BLaER1 (cell line): ENCODE measurements at regions not wholly inside any gene's neighbourhood (a gene's known extent, or its start where the extent isn't known, plus 50 kb on each side); places are given as distances from the start of the nearest gene placed in this dataset.
A peak's percentile ranks its signal among the peaks of the same experiment; 100 is the strongest.
"Not testable (repeated sequence)": the region's sequence is repeated elsewhere in the genome, so short reads cannot be mapped to it uniquely, and the experiment has no call there.

Source experiments
- H3K27ac ChIP-seq: shearing (Covaris generic); formaldehyde crosslinking; 2 replicates; pipeline ENCODE4 v1.8.1; 2022
- H3K27me3 ChIP-seq: shearing (Covaris generic); formaldehyde crosslinking; 2 replicates; pipeline ENCODE4 v1.8.1; 2022
- H3K36me3 ChIP-seq: shearing (Covaris generic); formaldehyde crosslinking; 2 replicates; pipeline ENCODE4 v1.8.1; 2022
- H3K4me1 ChIP-seq: shearing (Covaris generic); formaldehyde crosslinking; 2 replicates; pipeline ENCODE4 v1.8.1; 2022
- H3K4me2 ChIP-seq: shearing (Covaris generic); formaldehyde crosslinking; 2 replicates; pipeline ENCODE4 v1.8.1; 2022
- H3K4me3 ChIP-seq: shearing (Covaris generic); formaldehyde crosslinking; 2 replicates; pipeline ENCODE4 v1.8.1; 2022
- H3K9ac ChIP-seq: shearing (Covaris generic); formaldehyde crosslinking; 2 replicates; pipeline ENCODE4 v1.8.1; 2022
- H3K9me3 ChIP-seq: shearing (Covaris generic); formaldehyde crosslinking; 2 replicates; pipeline ENCODE4 v1.8.1; 2022
- H4K20me1 ChIP-seq: shearing (Covaris generic); formaldehyde crosslinking; 2 replicates; pipeline ENCODE4 v1.8.1; 2022
- Cebpa-rat ChIP-seq: shearing (Covaris generic); IDR thresholded peaks from 2 replicates; pipeline ENCODE4 v1.8.1; 2022

GRCh38 chr14:106662936-106663550 lies 1136.7 kb downstream of the TMEM121 start:
- no peaks in the 10 kb centered on the region for H3K36me3 ChIP-seq
- H3K9ac ChIP-seq: no peak overlapping the region
- H3K4me2 ChIP-seq: peak overlapping the region; percentile 19; the same call in 1 of the 2 replicates
- TF ChIP-seq Cebpa-rat: no peak
- H3K27ac ChIP-seq: peak overlapping the region; percentile 35; the same call in 1 of the 2 replicates
- H3K4me3 ChIP-seq: no peak overlapping the region
- no peaks in the 10 kb centered on the region for H4K20me1 ChIP-seq
- H3K4me1 ChIP-seq: peaks cover 49% of the 10 kb centered on the region
- H3K27me3 ChIP-seq: no peaks in the 10 kb centered on the region
- H3K9me3 ChIP-seq: no peaks in the 10 kb centered on the region; the same call in 1 of the 2 replicates

DNA sequence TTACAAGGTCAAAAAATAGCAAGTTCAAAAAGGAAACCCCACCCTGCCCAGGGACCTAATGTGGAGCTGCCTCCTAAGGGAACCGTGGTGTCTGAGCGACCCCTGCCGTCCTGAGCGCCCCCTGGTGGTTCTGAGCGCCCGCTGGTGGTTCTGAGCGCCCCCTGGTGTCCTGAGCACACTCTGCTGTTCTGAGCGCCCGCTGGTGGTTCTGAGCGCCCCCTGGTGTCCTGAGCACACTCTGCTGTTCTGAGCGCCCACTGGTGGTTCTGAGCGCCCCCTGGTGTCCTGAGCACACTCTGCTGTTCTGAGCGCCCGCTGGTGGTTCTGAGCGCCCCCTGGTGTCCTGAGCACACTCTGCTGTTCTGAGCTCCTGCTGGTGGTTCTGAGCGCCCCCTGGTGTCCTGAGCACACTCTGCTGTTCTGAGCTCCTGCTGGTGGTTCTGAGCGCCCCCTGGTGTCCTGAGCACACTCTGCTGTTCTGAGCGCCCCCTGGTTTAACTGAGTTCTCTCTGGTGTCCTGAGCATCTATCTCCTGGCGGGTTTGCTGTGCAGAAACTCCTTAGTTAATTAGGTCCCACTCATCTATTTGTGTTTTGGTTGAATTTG lies 1137.5 kb downstream of the TMEM121 start:
- Histone ChIP-seq H3K4me2 (peak overlapping the region; percentile 19; the same call in 1 of the 2 replicates), H3K27ac (0 out of 2 replicates have a peak overlapping the region, but pooled peaks have one; percentile 35), H3K4me1 (peaks cover 46% of the 10 kb centered on the region)
- H3K27me3 ChIP-seq, H4K20me1 ChIP-seq, H3K4me3 ChIP-seq, H3K9me3 ChIP-seq, H3K36me3 ChIP-seq, H3K9ac ChIP-seq: not testable (repeated sequence)

DNA sequence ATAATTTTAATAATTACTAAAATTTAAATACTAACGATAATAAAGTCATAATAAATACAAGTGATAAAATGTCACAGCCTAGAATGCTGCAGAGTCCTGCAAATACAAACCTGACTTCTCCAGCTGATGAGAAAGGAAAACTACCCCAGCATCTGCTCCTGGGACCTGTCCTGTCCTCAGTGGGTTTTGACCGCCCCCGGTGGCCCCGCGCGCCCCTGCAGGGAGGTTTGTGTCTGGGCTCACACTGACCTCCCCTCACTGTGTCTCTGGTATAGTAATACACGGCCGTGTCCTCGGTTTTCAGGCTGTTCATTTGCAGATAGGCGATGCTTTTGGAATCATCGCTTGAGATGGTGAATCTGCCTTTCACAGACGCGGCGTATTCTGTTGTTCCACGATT lies 1139.4 kb downstream of the TMEM121 start:
- Histone ChIP-seq H3K27me3 (no peaks in the 10 kb centered on the region), H3K9me3 (no peaks in the 10 kb centered on the region; the same call in 1 of the 2 replicates), H3K36me3 (no peaks in the 10 kb centered on the region), H4K20me1 (no peaks in the 10 kb centered on the region), H3K4me3 (no peak overlapping the region), H3K27ac (peak overlapping the region; percentile 44; the same call in 1 of the 2 replicates), H3K4me2 (peak overlapping the region; percentile 37), H3K4me1 (peaks cover 63% of the 10 kb centered on the region), H3K9ac (no peak overlapping the region)
- no peak for TF ChIP-seq Cebpa-rat

DNA sequence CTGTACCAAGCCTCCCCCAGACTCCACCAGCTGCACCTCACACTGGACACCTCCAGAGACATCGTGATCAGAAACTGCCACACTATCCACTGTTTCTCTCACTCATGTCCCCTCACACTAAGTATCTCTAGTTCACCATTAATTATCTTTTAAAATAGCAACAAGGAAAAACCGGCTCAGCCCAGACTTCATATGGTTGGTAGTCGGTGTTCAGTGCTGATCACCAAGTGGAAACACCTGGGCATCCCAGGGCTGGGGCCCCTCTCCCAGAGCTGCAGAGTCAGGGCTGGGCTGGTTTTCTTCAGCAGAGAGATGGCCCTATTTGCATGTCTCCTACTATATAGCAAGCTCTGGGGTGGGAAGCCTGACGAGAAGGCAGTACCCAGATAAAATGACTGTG lies 1140.0 kb downstream of the TMEM121 start:
- no peak for TF ChIP-seq Cebpa-rat
- Histone ChIP-seq H3K9me3 (no peaks in the 10 kb centered on the region; the same call in 1 of the 2 replicates), H3K9ac (no peak overlapping the region), H3K4me1 (peaks cover 63% of the 10 kb centered on the region), H3K27ac (peak overlapping the region; percentile 44), H4K20me1 (no peaks in the 10 kb centered on the region), H3K27me3 (no peaks in the 10 kb centered on the region), H3K36me3 (no peaks in the 10 kb centered on the region), H3K4me3 (no peak overlapping the region), H3K4me2 (peak overlapping the region; percentile 37)

DNA sequence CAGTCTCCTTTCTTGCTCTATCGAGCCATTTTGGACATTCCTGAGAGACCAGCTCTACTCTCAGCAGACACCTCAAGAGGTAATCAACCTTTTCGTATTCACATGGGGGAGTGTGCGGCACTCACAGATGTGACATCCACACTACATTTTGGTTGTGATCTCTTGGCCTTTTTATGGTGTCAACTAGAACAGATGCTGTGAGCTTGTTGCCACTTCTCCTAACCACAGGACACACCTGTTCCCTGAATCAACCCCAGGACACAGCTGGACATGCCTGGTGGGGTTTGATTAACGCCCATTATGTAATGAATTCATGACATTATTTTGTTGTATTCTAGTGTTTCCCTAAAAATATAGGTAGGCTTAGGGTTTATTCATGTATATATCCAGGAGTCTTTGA lies 1143.6 kb downstream of the TMEM121 start:
- peak overlapping the region; percentile 55 for H3K4me2 ChIP-seq
- no peaks in the 10 kb centered on the region for H3K9me3 ChIP-seq
- H3K27ac ChIP-seq: peak overlapping the region; percentile 71
- peaks cover 75% of the 10 kb centered on the region for H3K4me1 ChIP-seq
- H3K9ac ChIP-seq: no peak overlapping the region
- no peak for TF ChIP-seq Cebpa-rat
- no peak overlapping the region for H3K4me3 ChIP-seq
- H4K20me1 ChIP-seq: no peaks in the 10 kb centered on the region
- H3K27me3 ChIP-seq: no peaks in the 10 kb centered on the region
- no peaks in the 10 kb centered on the region for H3K36me3 ChIP-seq

DNA sequence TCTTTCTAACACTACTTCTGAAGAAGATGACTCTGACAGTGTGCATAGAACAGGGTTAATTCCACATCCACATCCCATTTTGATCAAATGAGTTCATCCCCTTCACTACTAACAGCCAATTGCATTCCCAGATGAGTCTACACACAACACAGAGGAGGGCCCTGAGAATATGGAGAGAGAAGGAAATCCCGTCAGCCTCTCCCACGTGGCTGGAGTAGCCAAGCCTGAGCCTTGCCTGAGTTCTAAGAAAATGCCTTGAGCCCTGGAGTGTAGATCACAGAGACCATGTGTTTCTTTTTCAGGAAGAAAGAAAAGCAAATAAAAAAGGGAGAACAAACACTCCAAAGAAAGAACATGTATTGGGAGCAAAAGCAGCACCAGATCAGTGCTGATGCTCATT lies 1147.7 kb downstream of the TMEM121 start:
- not testable (repeated sequence) for H3K9ac ChIP-seq, H3K9me3 ChIP-seq

DNA sequence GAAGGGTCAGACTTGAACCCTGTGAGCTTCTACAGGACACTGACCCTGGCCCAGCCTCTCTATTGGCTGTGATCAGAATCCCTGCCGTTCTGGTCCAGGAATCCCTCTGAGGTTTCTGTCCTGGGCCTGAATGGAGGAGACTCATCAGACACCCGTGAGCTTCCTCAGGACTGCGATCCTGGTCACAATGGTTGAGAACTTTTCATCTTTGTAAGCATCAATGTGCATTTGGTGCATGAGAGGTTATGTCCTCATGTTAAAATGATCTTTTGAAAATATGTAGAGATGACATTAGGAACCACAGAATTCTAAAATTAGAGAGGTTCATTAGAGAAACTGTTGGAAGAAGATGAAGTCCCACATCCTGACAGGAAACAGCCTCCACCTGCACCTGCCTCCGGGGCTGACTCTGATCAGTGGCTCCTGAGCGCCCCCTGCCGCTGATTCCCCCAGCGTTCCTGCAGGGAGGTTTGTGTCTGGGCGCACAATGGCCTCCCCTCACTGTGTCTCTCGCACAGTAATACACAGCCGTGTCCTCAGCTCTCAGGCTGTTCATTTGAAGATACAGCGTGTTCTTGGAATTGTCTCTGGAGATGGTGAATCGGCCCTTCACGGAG lies 1148.2 kb downstream of the TMEM121 start:
- H3K27ac ChIP-seq: peak overlapping the region; percentile 80
- H3K9ac ChIP-seq: peak overlapping the region; percentile 71
- H3K4me3 ChIP-seq: peak overlapping the region; percentile 54; the same call in 1 of the 2 replicates
- not testable (repeated sequence) for H4K20me1 ChIP-seq, H3K27me3 ChIP-seq, H3K36me3 ChIP-seq, H3K9me3 ChIP-seq
- peak overlapping the region; percentile 74 for H3K4me2 ChIP-seq
- H3K4me1 ChIP-seq: peaks cover 83% of the 10 kb centered on the region

More for the DNA sequence above, 1147.7 kb downstream of the TMEM121 start:
- H3K4me3 ChIP-seq, H4K20me1 ChIP-seq, H3K36me3 ChIP-seq, H3K27me3 ChIP-seq: not testable (repeated sequence)
- Histone ChIP-seq H3K4me2 (peak overlapping the region; percentile 74), H3K27ac (peak overlapping the region; percentile 80), H3K4me1 (peaks cover 84% of the 10 kb centered on the region)

GRCh38 chr14:106675716-106676115 lies 1149.3 kb downstream of the TMEM121 start:
- not testable (repeated sequence) for H3K9ac ChIP-seq, H3K27me3 ChIP-seq, H3K36me3 ChIP-seq, H3K4me3 ChIP-seq, H3K9me3 ChIP-seq, H3K27ac ChIP-seq, H4K20me1 ChIP-seq
- Histone ChIP-seq H3K4me2 (peak overlapping the region; percentile 74), H3K4me1 (peaks cover 82% of the 10 kb centered on the region)

DNA sequence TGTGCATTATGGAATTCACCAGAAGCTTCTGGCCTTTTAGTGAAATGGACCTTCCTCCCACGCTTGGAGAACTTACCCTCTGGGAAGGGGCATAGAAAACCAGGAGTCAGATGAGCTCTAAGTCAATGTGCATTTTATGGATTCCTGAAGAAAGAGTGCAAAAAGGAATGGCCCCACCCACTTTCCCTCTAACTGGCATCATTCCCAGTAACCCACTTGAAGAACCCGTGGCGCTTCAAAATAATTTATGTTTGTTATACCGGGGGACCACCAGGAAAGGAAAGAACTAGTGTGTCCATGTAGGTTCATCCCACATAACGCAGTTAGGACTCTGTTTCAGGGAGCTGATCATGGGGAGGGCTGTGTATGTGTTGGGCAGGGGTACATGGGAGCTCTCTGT lies 1153.4 kb downstream of the TMEM121 start:
- H3K27ac ChIP-seq: no peak overlapping the region
- no peaks in the 10 kb centered on the region for H3K27me3 ChIP-seq
- no peaks in the 10 kb centered on the region for H4K20me1 ChIP-seq
- H3K36me3 ChIP-seq: no peaks in the 10 kb centered on the region
- no peak for TF ChIP-seq Cebpa-rat
- H3K4me2 ChIP-seq: peak overlapping the region; percentile 24; the same call in 1 of the 2 replicates
- H3K4me3 ChIP-seq: no peak overlapping the region
- no peak overlapping the region for H3K9ac ChIP-seq
- H3K9me3 ChIP-seq: no peaks in the 10 kb centered on the region
- peaks cover 56% of the 10 kb centered on the region for H3K4me1 ChIP-seq

- TF ChIP-seq Cebpa-rat: no peak
- no peak overlapping the region for H3K4me3 ChIP-seq
- H3K27me3 ChIP-seq: no peaks in the 10 kb centered on the region
- H4K20me1 ChIP-seq: no peaks in the 10 kb centered on the region
- H3K9ac ChIP-seq: no peak overlapping the region
- no peaks in the 10 kb centered on the region for H3K36me3 ChIP-seq
- no peak overlapping the region for H3K27ac ChIP-seq
- peaks cover 57% of the 10 kb centered on the region for H3K4me1 ChIP-seq
- H3K4me2 ChIP-seq: no peak overlapping the region
- no peaks in the 10 kb centered on the region for H3K9me3 ChIP-seq
Observed at GRCh38 chr14:106681161-106681560, 1154.8 kb downstream of the TMEM121 start.
